SK-N-SH (cell line): ENCODE measurements at regions not wholly inside any gene's neighbourhood (a gene's known extent, or its start where the extent isn't known, plus 50 kb on each side); places are given as distances from the start of the nearest gene placed in this dataset.

Experiments used
- CTCF ChIA-PET: fragments of 300-600, 350-600 bp; formaldehyde crosslinking; extraction: SDS; loops from one replicate; lab custom pipeline; 2021; lab: Yijun Ruan, JAX
- POLR2A ChIA-PET: fragments of 350-600 bp; sonication (Branson Sonifier 250); formaldehyde crosslinking; extraction: SDS; loops from one replicate; lab custom pipeline; 2020; ENCODE audit warnings: antibody characterized with exemption, inconsistent platforms; lab: Yijun Ruan, JAX
- DNase-seq: peaks from one replicate; pipeline ENCODE4 v3.0.0; 2012
- H2AFZ ChIP-seq: fragments of 200-600 bp; sonication (generic); 2 replicates; pipeline ENCODE4 v1.8.1; 2016; ENCODE audit warnings: antibody characterized with exemption, mild to moderate bottlenecking, low read depth
- H3F3A ChIP-seq: fragments of 200-600 bp; sonication (generic); replicated peaks from 2 replicates; pipeline ENCODE3; 2016; ENCODE audit warnings: antibody characterized with exemption, mild to moderate bottlenecking; ENCODE audit not compliant: insufficient read depth
- H3K27ac ChIP-seq, 2 experiments: fragments of 200-500 bp in 1 of 2; fragments of 200-600 bp in 1 of 2; sonication (Bioruptor generic) in 1 of 2; sonication (generic), shearing (Covaris generic) in 1 of 2; 2 replicates each; pipeline versions ENCODE4 v1.5.1 to v1.6.1; 2014 to 2016; ENCODE audit warnings: low read depth in 2 of 2, inconsistent platforms in 1 of 2, low read length in 1 of 2, mild to moderate bottlenecking in 1 of 2, mixed read lengths in 1 of 2
- H3K27me3 ChIP-seq: fragments of 200-600 bp; sonication (generic), shearing (Covaris generic); 2 replicates; pipeline ENCODE4 v1.6.1; 2016; ENCODE audit warnings: mixed run types; ENCODE audit not compliant: insufficient read depth
- H3K36me3 ChIP-seq, 2 experiments: fragments of 200-500 bp in 1 of 2; fragments of 200-600 bp in 1 of 2; sonication (Bioruptor generic) in 1 of 2; sonication (generic) in 1 of 2; replicated peaks in 1 of 2; 2 replicates each; pipeline versions ENCODE3 to v1.5.1; 2014 to 2016; ENCODE audit warnings: low read length in 1 of 2, mild to moderate bottlenecking in 1 of 2; ENCODE audit not compliant: insufficient read depth in 2 of 2, control insufficient read depth in 1 of 2
- H3K4me1 ChIP-seq, 2 experiments: fragments of 200-500 bp in 1 of 2; fragments of 200-600 bp in 1 of 2; sonication (Bioruptor generic) in 1 of 2; sonication (generic), shearing (Covaris generic) in 1 of 2; 2 replicates each; pipeline versions ENCODE4 v1.5.1 to v1.6.1; 2014 to 2016; ENCODE audit warnings: low read depth in 1 of 2, low read length in 1 of 2, mixed run types in 1 of 2; ENCODE audit not compliant: insufficient read depth in 2 of 2, control insufficient read depth in 1 of 2
- H3K4me2 ChIP-seq: fragments of 200-600 bp; sonication (generic), shearing (Covaris generic); 2 replicates; pipeline ENCODE4 v1.6.1; 2017; ENCODE audit warnings: mixed run types
- H3K4me3 ChIP-seq, 2 experiments: fragments of 200-500 bp in 1 of 2; fragments of 200-600 bp in 1 of 2; sonication (Bioruptor generic) in 1 of 2; sonication (generic), shearing (Covaris generic) in 1 of 2; 2 replicates each; pipeline versions ENCODE4 v1.5.1 to v1.8.1; 2014 to 2016; ENCODE audit warnings: low read depth in 2 of 2, inconsistent platforms in 1 of 2, low read length in 1 of 2, mild to moderate bottlenecking in 1 of 2, mixed read lengths in 1 of 2, moderate library complexity in 1 of 2
- H3K79me2 ChIP-seq: fragments of 200-600 bp; sonication (generic); 2 replicates; pipeline ENCODE4 v1.8.1; 2017; ENCODE audit warnings: mild to moderate bottlenecking; ENCODE audit not compliant: insufficient read depth
- H3K9ac ChIP-seq: fragments of 200-600 bp; sonication (generic); 2 replicates; pipeline ENCODE4 v1.6.1; 2017; ENCODE audit warnings: mixed run types
- H3K9me2 ChIP-seq: fragments of 200-600 bp; sonication (generic); 2 replicates; pipeline ENCODE4 v1.6.1; 2017; ENCODE audit warnings: mixed run types
- H3K9me3 ChIP-seq: fragments of 200-600 bp; sonication (generic); 2 replicates; pipeline ENCODE4 v1.6.1; 2017; ENCODE audit warnings: mixed run types, mild to moderate bottlenecking, moderate library complexity
- H4K20me1 ChIP-seq: fragments of 200-600 bp; sonication (generic); 2 replicates; pipeline ENCODE4 v1.6.1; 2017; ENCODE audit warnings: mild to moderate bottlenecking, mixed run types; ENCODE audit not compliant: insufficient read depth
- EP300 ChIP-seq, 2 experiments: IDR thresholded peaks; 2 replicates each; pipeline versions ENCODE4 v1.4.0 to v1.6.1; 2012; ENCODE audit warnings: borderline replicate concordance in 1 of 2, low read depth in 1 of 2, low read length in 1 of 2
- EZH2phosphoT487 ChIP-seq: fragments of 200-600 bp; sonication (generic); IDR thresholded peaks from 2 replicates; pipeline ENCODE4 v1.6.1; 2017; ENCODE audit warnings: low read depth, mixed run types, mild to moderate bottlenecking, antibody characterized with exemption, moderate library complexity, borderline replicate concordance
- FOXJ3 ChIP-seq: sonication (generic); formaldehyde crosslinking; IDR thresholded peaks from 2 replicates; pipeline ENCODE4 v1.5.1; 2020; ENCODE audit warnings: mild to moderate bottlenecking, missing genetic modification reagents
- FOXM1 ChIP-seq: IDR thresholded peaks from 2 replicates; pipeline ENCODE4 v1.4.0; 2012; ENCODE audit warnings: low read depth, mild to moderate bottlenecking
- IRF3 ChIP-seq: fragments of 150-350 bp; IDR thresholded peaks from 2 replicates; pipeline ENCODE4 v1.6.1; 2016; ENCODE audit warnings: mild to moderate bottlenecking, low read depth, low read length
- JUND ChIP-seq: IDR thresholded peaks from 2 replicates; pipeline ENCODE4 v1.4.0; 2012
- MEF2A ChIP-seq: IDR thresholded peaks from 2 replicates; pipeline ENCODE4 v1.4.0; 2012; ENCODE audit warnings: low read depth, borderline replicate concordance
- MXI1 ChIP-seq: IDR thresholded peaks from 2 replicates; pipeline ENCODE4 v1.6.1; 2012; ENCODE audit warnings: mild to moderate bottlenecking, low read depth, low read length, improper control_type of control experiment
- POLR2AphosphoS5 ChIP-seq: IDR thresholded peaks from 2 replicates; pipeline ENCODE4 v1.6.1; 2012; ENCODE audit warnings: low read depth, low read length
- RAD21 ChIP-seq: IDR thresholded peaks from 2 replicates; pipeline ENCODE4 v1.6.1; 2012; ENCODE audit warnings: mild to moderate bottlenecking, low read length
- SIN3A ChIP-seq: IDR thresholded peaks from 2 replicates; pipeline ENCODE4 v1.6.1; 2012; ENCODE audit warnings: low read depth, mild to moderate bottlenecking, low read length, moderate library complexity, borderline replicate concordance
- TAF1 ChIP-seq: IDR thresholded peaks from 2 replicates; pipeline ENCODE4 v1.6.1; 2012; ENCODE audit warnings: low read depth, mild to moderate bottlenecking, low read length, moderate library complexity, borderline replicate concordance
- USF2 ChIP-seq: fragments of 150-350 bp; IDR thresholded peaks from 2 replicates; pipeline ENCODE4 v1.6.1; 2017; ENCODE audit warnings: antibody characterized with exemption, low read length, low read depth, borderline replicate concordance
- YY1 ChIP-seq: IDR thresholded peaks from 2 replicates; pipeline ENCODE4 v1.4.0; 2012; ENCODE audit warnings: low read depth, mild to moderate bottlenecking
- ZBTB33 ChIP-seq: IDR thresholded peaks from 2 replicates; pipeline ENCODE4 v1.4.0; 2012; ENCODE audit warnings: low read depth, borderline replicate concordance
- WGBS: methylation state at CpG from one replicate; pipeline ENCODE4 v1.1.6; 2017; ENCODE audit warnings: low lambda C conversion rate; 5-methylcytosine and 5-hydroxymethylcytosine counted together
- TF ChIP-seq, protein P1 (sequence below): IDR thresholded peaks from 2 replicates; pipeline ENCODE4 v1.4.0; 2012; ENCODE audit warnings: low read depth, borderline replicate concordance

GRCh38 chr10:90399782-90400181, 458.1 kb downstream of the HTR7 start:
- H3K4me3 ChIP-seq: no peak overlapping the region
- ChIA-PET POLR2A (no interaction called here), CTCF (no interaction called here)
- H3K4me2 ChIP-seq: no peak overlapping the region
- DNase-seq: no peak
- H3K9ac ChIP-seq: no peak overlapping the region
- H4K20me1 ChIP-seq: no peaks in the 10 kb centered on the region
- H3K4me1 ChIP-seq: no peaks in the 10 kb centered on the region
- no peaks in the 10 kb centered on the region for H3K9me2 ChIP-seq
- no peaks in the 10 kb centered on the region for H3K36me3 ChIP-seq
- no peaks in the 10 kb centered on the region for H3K9me3 ChIP-seq
- TF ChIP-seq EP300 (IDR thresholded peaks at IDR 0.05; ENCODE audit: borderline replicate concordance in 1 of 2, low read depth in 1 of 2, low read length in 1 of 2) (no peak), YY1 (no peak), SIN3A (no peak), USF2 (no peak), ZBTB33 (no peak), FOXM1 (no peak), MEF2A (no peak), MXI1 (no peak), JUND (no peak), POLR2AphosphoS5 (no peak), FOXJ3 (CRISPR knock-in tag) (no peak), TAF1 (no peak), EZH2phosphoT487 (no peak), RAD21 (no peak), IRF3 (no peak)
- TF ChIP-seq, protein P1, sequence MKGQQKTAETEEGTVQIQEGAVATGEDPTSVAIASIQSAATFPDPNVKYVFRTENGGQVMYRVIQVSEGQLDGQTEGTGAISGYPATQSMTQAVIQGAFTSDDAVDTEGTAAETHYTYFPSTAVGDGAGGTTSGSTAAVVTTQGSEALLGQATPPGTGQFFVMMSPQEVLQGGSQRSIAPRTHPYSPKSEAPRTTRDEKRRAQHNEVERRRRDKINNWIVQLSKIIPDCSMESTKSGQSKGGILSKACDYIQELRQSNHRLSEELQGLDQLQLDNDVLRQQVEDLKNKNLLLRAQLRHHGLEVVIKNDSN: no peak
- 6% methylated on average over 1 of the region's 1 CpG for WGBS
- no peak overlapping the region for H2AFZ ChIP-seq
- no peaks in the 10 kb centered on the region for H3K79me2 ChIP-seq
- no peak overlapping the region for H3K27ac ChIP-seq
- H3K27me3 ChIP-seq: no peaks in the 10 kb centered on the region
- H3F3A ChIP-seq: no peaks in the 10 kb centered on the region
